D721Med (cell line): ENCODE measurements at regions not wholly inside any gene's neighbourhood (a gene's known extent, or its start where the extent isn't known, plus 50 kb on each side); places are given as distances from the start of the nearest gene placed in this dataset.
A peak's percentile ranks its signal among the peaks of the same experiment; 100 is the strongest.
"Not testable (repeated sequence)": the region's sequence is repeated elsewhere in the genome, so short reads cannot be mapped to it uniquely, and the experiment has no call there.

Source experiments
- DNase-seq: peaks from one replicate; pipeline ENCODE4 v3.0.0; 2011; ENCODE audit warnings: low spot score; ENCODE audit not compliant: insufficient read length
- FAIRE-seq: peaks from 2 replicates; lab custom pipeline; 2011; peaks lifted over from hg19 to GRCh38; lab: Jason Lieb, UNC
- CTCF ChIP-seq: IDR thresholded peaks from 2 replicates; pipeline ENCODE4 v1.5.1; 2012; ENCODE audit warnings: mild to moderate bottlenecking, control low read depth; ENCODE audit not compliant: insufficient read depth; ENCODE audit errors: missing control alignments

DNA sequence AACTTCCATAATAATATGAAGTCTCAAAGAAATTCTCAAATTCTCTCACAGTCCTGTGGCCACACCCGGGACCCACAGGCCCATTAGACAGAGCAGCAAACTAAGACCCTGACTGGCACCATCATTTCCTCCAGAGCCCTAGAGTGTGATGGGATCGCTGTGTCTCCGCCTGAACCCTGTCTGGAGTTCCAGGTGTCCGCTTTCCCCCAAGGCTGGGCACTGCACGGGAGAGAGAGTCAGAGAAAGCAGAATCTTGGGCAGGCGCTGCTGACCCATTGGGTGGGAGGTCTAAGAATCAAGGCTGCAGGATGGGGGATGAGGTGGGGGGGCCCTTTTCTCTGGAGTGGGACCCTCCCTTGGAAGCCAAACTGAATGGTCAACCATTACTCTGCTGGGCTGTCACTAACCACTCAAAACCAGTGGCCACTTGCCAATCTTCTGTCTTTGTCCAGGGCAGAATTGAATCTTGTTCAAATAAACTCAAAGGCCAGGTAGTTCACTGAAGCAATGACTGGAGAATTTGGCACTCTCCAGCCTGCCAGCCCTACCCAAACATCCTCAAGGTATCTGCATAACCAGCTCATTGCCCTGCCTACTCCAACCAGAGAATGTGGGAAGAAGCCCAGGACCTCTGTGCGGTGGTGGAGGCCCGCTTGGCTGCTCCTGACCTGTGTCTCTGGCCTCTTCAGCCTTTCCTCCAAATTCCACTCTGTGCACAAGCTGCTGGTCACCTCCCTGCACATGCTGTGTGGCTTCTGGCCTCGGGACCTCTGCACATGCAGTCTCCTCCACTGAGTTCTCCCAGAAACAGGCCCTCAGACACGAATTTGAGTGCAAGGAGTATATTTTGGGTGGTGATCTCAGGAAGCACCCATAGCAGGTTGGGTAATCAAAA, 141.1 kb downstream of the CEBPB start:
- DNase-seq = no peak

GRCh38 chr20:50332491-50332980, 141.9 kb downstream of the CEBPB start:
- no peak for DNase-seq
- FAIRE-seq = no peak
- TF ChIP-seq CTCF = no peak

More for the DNA sequence above, 141.1 kb downstream of the CEBPB start:
- FAIRE-seq = no peak
- no peak for TF ChIP-seq CTCF

DNA sequence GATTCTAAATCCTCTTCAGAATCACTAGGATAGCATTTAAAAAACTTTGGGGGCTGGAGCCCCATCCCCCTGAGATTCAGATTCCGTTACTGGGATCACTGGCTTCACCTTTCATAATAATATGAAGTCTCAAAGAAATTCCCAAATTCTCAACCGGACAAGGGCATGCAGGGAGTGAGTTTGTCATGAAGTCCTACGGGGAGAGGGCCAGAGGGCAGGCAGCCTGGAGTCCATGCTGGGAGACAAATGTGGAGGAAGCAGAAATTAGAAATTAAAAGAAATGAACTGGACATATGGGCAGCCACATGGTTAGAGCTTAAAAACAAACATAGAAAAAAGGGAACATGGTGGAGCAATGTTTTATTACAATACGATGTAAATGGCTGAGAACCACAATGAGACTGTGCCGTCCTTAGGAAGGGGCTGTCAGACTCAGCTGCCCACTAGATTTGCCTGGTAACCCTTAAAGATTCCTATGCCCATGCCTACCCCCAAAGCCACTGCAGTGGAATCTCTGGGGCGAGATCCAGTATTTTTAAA, 142.6 kb downstream of the CEBPB start:
- TF ChIP-seq CTCF = no peak
- FAIRE-seq (no peak), DNase-seq (no peak)

- DNase-seq = no peak
- no peak for TF ChIP-seq CTCF
- FAIRE-seq = no peak
Observed at GRCh38 chr20:50333812-50334211, 143.2 kb downstream of the CEBPB start.

- DNase-seq, FAIRE-seq: not testable (repeated sequence)
Observed at GRCh38 chr20:50334512-50334911, 143.9 kb downstream of the CEBPB start.

DNA sequence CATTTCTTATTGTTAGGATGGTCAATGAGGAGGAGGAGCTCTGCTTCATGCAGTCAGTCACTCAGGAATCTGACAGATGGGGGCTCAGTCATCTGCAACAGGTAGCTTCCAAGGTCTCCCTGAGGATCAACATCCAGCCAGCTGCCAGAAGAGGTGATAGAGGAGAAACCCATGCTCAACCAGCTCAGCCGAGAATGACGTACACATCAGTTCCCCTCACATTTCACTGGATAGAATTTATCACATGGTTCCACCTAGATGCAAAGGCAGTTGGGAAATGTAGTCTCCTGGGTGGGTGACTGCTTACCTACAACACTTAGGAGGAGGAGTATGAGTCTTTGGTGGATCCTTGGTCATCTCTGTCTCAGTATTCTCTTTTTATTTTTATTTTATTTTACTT, 144.5 kb downstream of the CEBPB start:
- no peak for TF ChIP-seq CTCF
- FAIRE-seq (no peak), DNase-seq (peak; percentile 32)

DNA sequence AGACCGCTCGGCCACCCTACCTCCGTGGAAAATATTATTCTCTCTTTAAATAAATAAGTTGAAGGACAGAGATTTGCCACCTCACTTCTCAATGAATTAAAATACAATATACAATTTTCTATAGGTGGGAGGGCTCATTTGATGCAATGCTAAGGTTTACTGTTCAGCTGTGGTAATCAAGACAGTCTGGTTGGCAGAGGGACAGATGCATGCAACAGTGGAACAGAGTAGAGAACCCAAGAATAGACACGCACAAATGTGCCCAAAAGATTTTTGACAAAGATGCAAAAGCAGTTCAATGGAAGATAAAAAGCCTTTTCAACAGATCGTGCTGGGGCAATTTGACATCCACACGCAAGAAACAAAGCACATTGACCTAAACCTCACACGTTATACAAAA, 145.2 kb downstream of the CEBPB start:
- no peak for TF ChIP-seq CTCF
- DNase-seq (no peak), FAIRE-seq (no peak)
